Loucy (cell line): ENCODE measurements at regions not wholly inside any gene's neighbourhood (a gene's known extent, or its start where the extent isn't known, plus 50 kb on each side); places are given as distances from the start of the nearest gene placed in this dataset.
A peak's percentile ranks its signal among the peaks of the same experiment; 100 is the strongest.

Experiments
- H2AFZ ChIP-seq: fragments of 200-600 bp; sonication (generic); 2 replicates; pipeline ENCODE4 v1.6.0; 2016; ENCODE audit warnings: antibody characterized with exemption, mild to moderate bottlenecking, low read length, moderate library complexity
- H3F3A ChIP-seq: fragments of 200-600 bp; 2 replicates; pipeline ENCODE4 v1.6.0; 2016; ENCODE audit warnings: antibody characterized with exemption, low read depth, mild to moderate bottlenecking
- H3K27me3 ChIP-seq: fragments of 200-600 bp; sonication (generic); 2 replicates; pipeline ENCODE4 v1.6.1; 2014; ENCODE audit warnings: low read length, mild to moderate bottlenecking; ENCODE audit not compliant: insufficient read depth, poor library complexity, severe bottlenecking
- H3K36me3 ChIP-seq: fragments of 200-600 bp; sonication (generic); 2 replicates; pipeline ENCODE4 v1.6.1; 2016; ENCODE audit warnings: low read length; ENCODE audit not compliant: insufficient read depth
- H3K4me1 ChIP-seq: fragments of 200-600 bp; sonication (generic); 2 replicates; pipeline ENCODE4 v1.5.1; 2014; ENCODE audit warnings: low read length, mild to moderate bottlenecking; ENCODE audit not compliant: insufficient read depth, poor library complexity, severe bottlenecking
- H3K4me2 ChIP-seq: fragments of 200-600 bp; sonication (generic); 2 replicates; pipeline ENCODE4 v1.6.0; 2014; ENCODE audit warnings: antibody characterized with exemption, low read length, low read depth, mild to moderate bottlenecking; ENCODE audit not compliant: poor library complexity, severe bottlenecking
- H3K4me3 ChIP-seq: fragments of 200-600 bp; sonication (generic); 2 replicates; pipeline ENCODE4 v1.5.1; 2014; ENCODE audit warnings: low read length, mild to moderate bottlenecking, mixed read lengths; ENCODE audit not compliant: poor library complexity, severe bottlenecking
- H3K79me2 ChIP-seq: fragments of 200-600 bp; sonication (generic); 2 replicates; pipeline ENCODE4 v1.6.1; 2014; ENCODE audit warnings: low read length; ENCODE audit not compliant: insufficient read depth
- H3K9ac ChIP-seq: fragments of 200-600 bp; sonication (generic); 2 replicates; pipeline ENCODE4 v1.6.0; 2014; ENCODE audit warnings: mild to moderate bottlenecking, low read depth, low read length, moderate library complexity; ENCODE audit not compliant: poor library complexity, severe bottlenecking
- H3K9me2 ChIP-seq: fragments of 200-600 bp; sonication (generic); replicated peaks from 2 replicates; pipeline ENCODE4 v1.6.1; 2016; ENCODE audit warnings: low read depth, low read length, mixed read lengths
- H3K9me3 ChIP-seq: fragments of 200-600 bp; sonication (generic); 2 replicates; pipeline ENCODE4 v1.6.1; 2014; ENCODE audit warnings: mild to moderate bottlenecking, antibody characterized with exemption, low read length, low read depth; ENCODE audit not compliant: insufficient read depth
- H4K20me1 ChIP-seq: fragments of 200-600 bp; sonication (generic); 2 replicates; pipeline ENCODE4 v1.6.0; 2014; ENCODE audit warnings: antibody characterized with exemption, low read length, mild to moderate bottlenecking; ENCODE audit not compliant: insufficient read depth, poor library complexity, severe bottlenecking
- EZH2phosphoT487 ChIP-seq: fragments of 200-600 bp; IDR thresholded peaks from 2 replicates; pipeline ENCODE4 v1.6.1; 2018; ENCODE audit warnings: antibody characterized with exemption, mild to moderate bottlenecking, moderate library complexity, borderline replicate concordance
- TF ChIP-seq, protein P1 (sequence below): fragments of 200-600 bp; sonication (generic); conservative IDR thresholded peaks from 2 replicates; pipeline ENCODE4 v1.5.1; 2014; ENCODE audit warnings: mild to moderate bottlenecking, antibody characterized with exemption, low read length

DNA sequence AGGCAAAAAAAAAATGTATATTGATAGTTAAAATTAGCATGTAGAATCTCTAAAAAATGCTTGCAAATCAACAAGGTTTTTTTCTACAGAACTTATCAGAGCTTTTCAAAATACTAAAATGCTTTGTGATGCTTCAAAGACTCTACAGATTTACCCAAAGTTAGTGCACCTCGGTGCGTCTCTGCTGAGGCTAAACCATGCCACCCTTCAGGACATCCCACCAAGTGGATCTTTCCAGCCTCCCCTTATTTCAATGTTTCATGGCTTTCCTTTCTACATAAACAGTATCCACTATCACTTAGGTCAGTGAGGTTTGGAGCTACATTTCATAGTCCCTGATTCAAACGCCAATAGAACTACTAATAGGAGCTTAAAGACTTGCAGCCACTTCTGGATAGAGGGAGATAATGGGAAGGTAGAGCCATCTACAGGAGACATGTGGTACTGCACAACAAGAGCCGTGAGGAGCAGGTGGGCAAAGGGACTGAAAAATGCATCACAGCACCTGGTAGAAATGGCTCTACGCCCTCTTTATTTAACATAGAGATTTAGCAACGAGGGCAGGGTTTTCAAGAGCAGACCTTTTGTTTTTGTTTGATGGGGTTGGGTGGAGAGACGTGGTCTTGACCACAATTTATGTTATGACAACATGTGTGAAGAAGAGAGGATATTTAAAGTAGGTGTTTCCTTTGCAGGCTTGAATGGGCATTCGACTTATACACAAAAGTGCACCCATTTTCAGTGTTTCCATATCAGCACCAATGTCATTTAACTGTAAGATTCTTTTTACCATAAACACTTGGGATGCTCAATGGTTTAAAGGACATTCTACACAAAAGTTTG lies 56.1 kb upstream of the SLC35G4 start:
- H3K4me2 ChIP-seq: no peak overlapping the region
- no peaks in the 10 kb centered on the region for H4K20me1 ChIP-seq
- no peaks in the 10 kb centered on the region for H3K4me1 ChIP-seq
- no peak overlapping the region for H3K9ac ChIP-seq
- H3K36me3 ChIP-seq: no peaks in the 10 kb centered on the region
- no peaks in the 10 kb centered on the region for H3K9me2 ChIP-seq
- H3K79me2 ChIP-seq: no peaks in the 10 kb centered on the region
- H3K9me3 ChIP-seq: no peaks in the 10 kb centered on the region
- TF ChIP-seq EZH2phosphoT487: no peak
- TF ChIP-seq, protein P1, sequence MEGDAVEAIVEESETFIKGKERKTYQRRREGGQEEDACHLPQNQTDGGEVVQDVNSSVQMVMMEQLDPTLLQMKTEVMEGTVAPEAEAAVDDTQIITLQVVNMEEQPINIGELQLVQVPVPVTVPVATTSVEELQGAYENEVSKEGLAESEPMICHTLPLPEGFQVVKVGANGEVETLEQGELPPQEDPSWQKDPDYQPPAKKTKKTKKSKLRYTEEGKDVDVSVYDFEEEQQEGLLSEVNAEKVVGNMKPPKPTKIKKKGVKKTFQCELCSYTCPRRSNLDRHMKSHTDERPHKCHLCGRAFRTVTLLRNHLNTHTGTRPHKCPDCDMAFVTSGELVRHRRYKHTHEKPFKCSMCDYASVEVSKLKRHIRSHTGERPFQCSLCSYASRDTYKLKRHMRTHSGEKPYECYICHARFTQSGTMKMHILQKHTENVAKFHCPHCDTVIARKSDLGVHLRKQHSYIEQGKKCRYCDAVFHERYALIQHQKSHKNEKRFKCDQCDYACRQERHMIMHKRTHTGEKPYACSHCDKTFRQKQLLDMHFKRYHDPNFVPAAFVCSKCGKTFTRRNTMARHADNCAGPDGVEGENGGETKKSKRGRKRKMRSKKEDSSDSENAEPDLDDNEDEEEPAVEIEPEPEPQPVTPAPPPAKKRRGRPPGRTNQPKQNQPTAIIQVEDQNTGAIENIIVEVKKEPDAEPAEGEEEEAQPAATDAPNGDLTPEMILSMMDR: peak; percentile 88
- no peak overlapping the region for H2AFZ ChIP-seq
- H3K27me3 ChIP-seq: no peaks in the 10 kb centered on the region
- no peaks in the 10 kb centered on the region for H3F3A ChIP-seq
- no peak overlapping the region for H3K4me3 ChIP-seq

DNA sequence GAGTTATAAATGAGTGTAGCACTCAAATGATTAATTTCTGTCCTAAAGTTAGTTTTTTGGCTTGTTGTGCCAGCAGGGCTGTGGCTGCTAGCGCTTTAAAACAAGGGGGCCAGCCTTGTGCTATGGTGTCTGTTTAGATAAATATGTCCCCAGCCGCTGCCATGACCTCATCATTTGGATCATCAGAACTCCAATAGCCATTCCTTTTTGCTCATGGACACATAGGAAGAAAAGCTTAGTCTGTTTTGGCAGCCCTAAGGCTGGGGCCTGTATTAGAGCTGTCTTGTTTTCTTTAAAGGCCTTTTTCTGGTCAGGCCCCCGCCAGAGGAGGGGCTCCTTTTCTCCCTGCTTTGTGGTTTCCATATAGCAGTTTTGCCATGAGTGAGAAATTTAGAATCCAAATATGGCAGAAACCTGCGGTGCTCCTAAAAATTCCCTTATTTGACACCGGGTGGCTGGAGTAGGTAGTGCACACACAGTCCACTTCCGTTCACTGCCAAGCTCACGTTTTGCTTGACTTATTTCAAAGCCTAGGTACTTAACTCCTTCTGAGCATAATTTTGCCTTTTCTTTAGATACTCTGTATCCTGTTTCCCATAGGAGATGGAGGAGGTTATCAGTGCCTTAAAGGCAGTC lies 60.4 kb upstream of the SLC35G4 start:
- no peaks in the 10 kb centered on the region for H4K20me1 ChIP-seq
- H3K27me3 ChIP-seq: no peaks in the 10 kb centered on the region
- no peak overlapping the region for H3K4me3 ChIP-seq
- H3K79me2 ChIP-seq: no peaks in the 10 kb centered on the region
- no peaks in the 10 kb centered on the region for H3K4me1 ChIP-seq
- H2AFZ ChIP-seq: no peak overlapping the region
- no peak for TF ChIP-seq EZH2phosphoT487
- TF ChIP-seq, protein P1: no peak
- H3K9me2 ChIP-seq: no peaks in the 10 kb centered on the region
- no peak overlapping the region for H3K4me2 ChIP-seq
- H3F3A ChIP-seq: no peaks in the 10 kb centered on the region
- H3K9me3 ChIP-seq: no peaks in the 10 kb centered on the region; the same call in 1 of the 2 replicates
- no peaks in the 10 kb centered on the region for H3K36me3 ChIP-seq
- no peak overlapping the region for H3K9ac ChIP-seq

DNA sequence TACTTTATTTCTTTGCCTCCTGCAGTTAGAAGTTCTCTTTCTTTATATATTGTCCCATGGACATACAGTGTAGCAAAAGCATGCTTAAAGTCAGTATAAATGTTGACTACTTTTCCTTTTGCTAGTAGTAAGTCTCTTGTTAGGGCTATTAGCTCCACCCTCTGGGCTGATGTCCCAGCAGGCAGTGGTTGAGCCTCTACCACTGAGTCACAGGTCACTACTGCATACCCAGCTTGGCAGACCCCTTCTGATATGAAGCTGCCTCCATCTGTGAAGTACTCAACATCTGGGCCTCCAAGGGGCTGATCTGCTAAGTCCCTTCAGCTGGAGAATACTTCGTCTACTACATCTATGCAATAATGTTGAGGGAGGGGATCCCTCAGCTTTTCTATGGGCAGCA lies 61.0 kb upstream of the SLC35G4 start:
- H2AFZ ChIP-seq: no peak overlapping the region
- H3K79me2 ChIP-seq: no peaks in the 10 kb centered on the region
- H4K20me1 ChIP-seq: no peaks in the 10 kb centered on the region
- no peak overlapping the region for H3K4me3 ChIP-seq
- no peaks in the 10 kb centered on the region for H3K27me3 ChIP-seq
- TF ChIP-seq EZH2phosphoT487: no peak
- TF ChIP-seq, protein P1: no peak
- H3K4me1 ChIP-seq: no peaks in the 10 kb centered on the region
- no peaks in the 10 kb centered on the region; the same call in 1 of the 2 replicates for H3K9me3 ChIP-seq
- H3K36me3 ChIP-seq: no peaks in the 10 kb centered on the region
- H3K9me2 ChIP-seq: no peaks in the 10 kb centered on the region
- H3F3A ChIP-seq: no peaks in the 10 kb centered on the region
- no peak overlapping the region for H3K9ac ChIP-seq
- no peak overlapping the region for H3K4me2 ChIP-seq
